ENCODE measurements at regions not wholly inside any gene's neighbourhood (a gene's known extent, or its start where the extent isn't known, plus 50 kb on each side); places are given as distances from the start of the nearest gene placed in this dataset.

GRCh38 chr3:177606891-177607290 lies 409.6 kb upstream of the TBL1XR1 start:
- TF ChIP-seq POLR2A (IDR thresholded peaks at IDR 0.05; ENCODE audit: low read depth, low read length) (no peak), POU2F2 (IDR thresholded peaks at IDR 0.05; ENCODE audit: low read depth, low read length) (no peak), POLR2AphosphoS5 (IDR thresholded peaks at IDR 0.05; ENCODE audit: low read depth, low read length) (no peak), TAF1 (IDR thresholded peaks at IDR 0.05; ENCODE audit: low read depth, low read length) (no peak), SPI1 (IDR thresholded peaks at IDR 0.05; ENCODE audit: low read depth, low read length) (no peak)

All from GM12891 (cell line).